B cell (primary cell): ENCODE measurements at regions not wholly inside any gene's neighbourhood (a gene's known extent, or its start where the extent isn't known, plus 50 kb on each side); places are given as distances from the start of the nearest gene placed in this dataset.

ENCODE experiments used
- ATAC-seq: fragments of 200-7000 bp; cut with Tn5 transposase; one replicate; pipeline ENCODE4 v1.10.0; 2021; ENCODE audit warnings: low read depth, mild to moderate bottlenecking, moderate number of reproducible peaks, moderate library complexity
- CTCF ChIA-PET: fragments of 350-600 bp; sonication (Branson Sonifier 250); formaldehyde crosslinking; loops from one replicate; lab custom pipeline; 2021; ENCODE audit warnings: antibody characterized with exemption, inconsistent platforms; lab: Charles Lee
- POLR2A ChIA-PET: fragments of 350-600 bp; sonication (Branson Sonifier 250); formaldehyde crosslinking; loops from one replicate; lab custom pipeline; 2021; ENCODE audit warnings: antibody characterized with exemption; lab: Charles Lee
- DNase-seq: peaks from one replicate; pipeline ENCODE4 v3.0.0; 2013
- H2AFZ ChIP-seq: 2 replicates; pipeline ENCODE4 v1.6.1; 2012; ENCODE audit warnings: mild to moderate bottlenecking, low read depth, low read length; ENCODE audit not compliant: insufficient read depth, poor library complexity, severe bottlenecking
- H3K27ac ChIP-seq, 2 donors: 1 replicate in 1 of 2; 2 replicates in 1 of 2; pipeline ENCODE4 v1.5.1; 2012 to 2013; ENCODE audit warnings: low read length in 2 of 2, mild to moderate bottlenecking in 2 of 2, moderate library complexity in 1 of 2
- H3K27me3 ChIP-seq, 4 experiments: fragments of 200-600 bp in 1 of 4; sonication (generic) in 1 of 4; replicated peaks in 1 of 4; 1 replicate in 2 of 4; 2 replicates in 2 of 4; pipeline versions ENCODE4 v1.6.1 to v1.7.0; 2013 to 2016; ENCODE audit warnings: low read length in 3 of 4, mild to moderate bottlenecking in 2 of 4, mixed read lengths in 1 of 4, moderate library complexity in 1 of 4; ENCODE audit not compliant: insufficient read depth in 4 of 4, control insufficient read depth in 3 of 4; ENCODE audit errors: control extremely low read depth in 1 of 4
- H3K36me3 ChIP-seq, 2 experiments: replicated peaks in 1 of 2; 1 replicate in 1 of 2; 2 replicates in 1 of 2; pipeline versions ENCODE4 v1.6.1 to v1.7.1; 2013; ENCODE audit warnings: low read length in 1 of 2; ENCODE audit not compliant: insufficient read depth in 2 of 2, control insufficient read depth in 1 of 2; ENCODE audit errors: control extremely low read depth in 1 of 2, extremely low read depth in 1 of 2
- H3K4me1 ChIP-seq, 2 donors: fragments of 200-600 bp in 1 of 2; sonication (generic) in 1 of 2; 1 replicate in 1 of 2; 2 replicates in 1 of 2; pipeline versions ENCODE4 v1.5.1 to v1.6.1; 2013 to 2017; ENCODE audit warnings: low read length in 2 of 2; ENCODE audit not compliant: control insufficient read depth in 2 of 2, insufficient read depth in 2 of 2
- H3K4me2 ChIP-seq: replicated peaks from 2 replicates; pipeline ENCODE3; 2012; ENCODE audit warnings: mild to moderate bottlenecking, low read depth, low read length; ENCODE audit not compliant: poor library complexity, severe bottlenecking
- H3K4me3 ChIP-seq, 5 experiments: fragments of 200-600 bp in 1 of 5; sonication (generic) in 1 of 5; 1 replicate in 3 of 5; 2 replicates in 2 of 5; pipeline versions ENCODE4 v1.5.1 to v1.7.0; 2011 to 2016; ENCODE audit warnings: low read length in 4 of 5, mild to moderate bottlenecking in 4 of 5, low read depth in 2 of 5, control low read depth in 1 of 5, moderate library complexity in 1 of 5; ENCODE audit not compliant: insufficient read depth in 1 of 5; ENCODE audit errors: control extremely low read depth in 1 of 5, extremely low read depth in 1 of 5
- H3K79me2 ChIP-seq: fragments of 200-600 bp; sonication (generic); one replicate; pipeline ENCODE4 v1.6.0; 2016; ENCODE audit warnings: low read length; ENCODE audit not compliant: control insufficient read depth, insufficient read depth
- H3K9ac ChIP-seq: fragments of 200-600 bp; sonication (generic); 2 replicates; pipeline ENCODE4 v1.6.1; 2017; ENCODE audit warnings: mild to moderate bottlenecking, low read length, moderate library complexity
- H3K9me3 ChIP-seq, 3 donors: one replicate each; pipeline versions ENCODE4 v1.6.1 to v1.7.1; 2013; ENCODE audit warnings: low read length in 2 of 3; ENCODE audit not compliant: control insufficient read depth in 2 of 3, insufficient read depth in 1 of 3; ENCODE audit errors: control extremely low read depth in 1 of 3
- H4K20me1 ChIP-seq: 2 replicates; pipeline ENCODE4 v1.6.0; 2012; ENCODE audit warnings: mild to moderate bottlenecking, low read length; ENCODE audit not compliant: insufficient read depth, control insufficient read depth, poor library complexity, severe bottlenecking
- H3K27ac Mint-ChIP-seq: one replicate; pipeline ENCODE4 v1.8.0; 2021; ENCODE audit warnings: mixed read lengths
- H3K27me3 Mint-ChIP-seq: one replicate; pipeline ENCODE4 v1.8.0; 2021; ENCODE audit warnings: mixed read lengths
- H3K4me1 Mint-ChIP-seq: one replicate; pipeline ENCODE4 v1.8.0; 2021; ENCODE audit warnings: mixed read lengths
- H3K4me3 Mint-ChIP-seq: one replicate; pipeline ENCODE4 v1.8.0; 2021; ENCODE audit warnings: mixed read lengths
- H3K9me3 Mint-ChIP-seq: one replicate; pipeline ENCODE4 v1.8.0; 2022; ENCODE audit warnings: mixed read lengths; ENCODE audit not compliant: insufficient read depth
- CTCF ChIP-seq: fragments of 200-600 bp; IDR thresholded peaks from one replicate; pipeline ENCODE4 v1.8.0; 2022; ENCODE audit warnings: antibody characterized with exemption, mild to moderate bottlenecking
- EZH2 ChIP-seq: IDR thresholded peaks from 2 replicates; pipeline ENCODE4 v1.6.1; 2012; ENCODE audit warnings: borderline replicate concordance, low read depth, mild to moderate bottlenecking, moderate library complexity, low read length; ENCODE audit not compliant: insufficient read depth, poor library complexity, severe bottlenecking
- WGBS: methylation state at CpG from one replicate; pipeline ENCODE4 v1.1.5; 2013; ENCODE audit warnings: missing lambda C conversion rate; ENCODE audit not compliant: insufficient coverage; 5-methylcytosine and 5-hydroxymethylcytosine counted together
- intact Hi-C: fragments of 100-400 bp; cut with micrococcal nuclease; formaldehyde crosslinking; loops from one replicate; pipeline ENCODE4 v1.10.0; 2022

GRCh38 chr12:105723066-105723465 lies 392.6 kb downstream of the C12orf75 start:
- no peak overlapping the region for H3K4me2 ChIP-seq
- Mint-ChIP-seq H3K27ac (no peak overlapping the region), H3K27me3 (no peaks in the 10 kb centered on the region), H3K4me3 (no peak overlapping the region), H3K4me1 (no peaks in the 10 kb centered on the region), H3K9me3 (no peaks in the 10 kb centered on the region)
- ATAC-seq (no peak), DNase-seq (no peak)
- H3K79me2 ChIP-seq, result no peaks in the 10 kb centered on the region
- H2AFZ ChIP-seq, result no peak overlapping the region
- H3K36me3 ChIP-seq, result no peaks in the 10 kb centered on the region
- H3K27ac ChIP-seq, result no peak overlapping the region
- H3K27me3 ChIP-seq, result peaks cover 0 to 2% (median 0%) of the 10 kb centered on the region in 4 experiments
- WGBS, result no CpG with 5 or more reads among the region's 2 CpGs
- H3K4me3 ChIP-seq, result no peak overlapping the region
- H3K9me3 ChIP-seq, result peaks cover 0 to 6% (median 0%) of the 10 kb centered on the region in 3 donors
- ChIA-PET CTCF (no interaction called here), POLR2A (no interaction called here)
- H3K9ac ChIP-seq, result no peak overlapping the region
- no peaks in the 10 kb centered on the region for H4K20me1 ChIP-seq
- no peaks in the 10 kb centered on the region for H3K4me1 ChIP-seq
- TF ChIP-seq CTCF, result no peak
- no peak for TF ChIP-seq EZH2
- intact Hi-C loops, result no loop called here

DNA sequence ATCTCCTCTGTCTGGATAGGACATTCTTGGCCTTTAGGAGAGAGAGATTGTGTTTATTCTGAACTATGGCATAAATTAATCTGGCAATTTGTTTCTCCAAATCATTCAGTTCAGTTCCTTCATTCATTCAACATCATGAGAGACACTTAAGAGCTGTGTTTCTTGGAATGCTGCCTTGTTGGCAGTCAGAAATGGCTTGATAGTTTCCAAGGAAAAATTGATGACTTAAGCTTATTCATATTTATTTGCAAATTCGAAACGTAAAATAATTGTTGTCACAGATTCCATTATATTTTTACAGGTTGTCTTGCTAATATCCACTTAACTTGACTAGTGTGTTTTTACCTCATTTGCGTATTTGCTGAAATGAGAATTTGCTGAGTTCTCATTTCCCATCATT lies 393.0 kb downstream of the C12orf75 start:
- no peak overlapping the region for H3K27ac Mint-ChIP-seq
- POLR2A ChIA-PET, result no interaction called here
- Histone ChIP-seq H3K4me1 (no peaks in the 10 kb centered on the region), H3K9me3 (peaks cover 0 to 6% (median 0%) of the 10 kb centered on the region in 3 donors), H4K20me1 (no peaks in the 10 kb centered on the region), H3K27ac (no peak overlapping the region), H3K4me3 (no peak overlapping the region), H2AFZ (no peak overlapping the region), H3K4me2 (no peak overlapping the region), H3K36me3 (no peaks in the 10 kb centered on the region), H3K79me2 (no peaks in the 10 kb centered on the region), H3K9ac (no peak overlapping the region), H3K27me3 (no peaks in the 10 kb centered on the region)
- CTCF ChIA-PET, result no interaction called here
- no peak for DNase-seq
- TF ChIP-seq EZH2 (no peak), CTCF (no peak)
- no CpG with 5 or more reads among the region's 3 CpGs for WGBS
- H3K9me3 Mint-ChIP-seq, result no peaks in the 10 kb centered on the region
- H3K4me1 Mint-ChIP-seq, result no peaks in the 10 kb centered on the region
- intact Hi-C loops, result no loop called here
- no peak for ATAC-seq
- no peak overlapping the region for H3K4me3 Mint-ChIP-seq
- no peaks in the 10 kb centered on the region for H3K27me3 Mint-ChIP-seq
